GM19468 (cell line): ENCODE measurements at regions not wholly inside any gene's neighbourhood (a gene's known extent, or its start where the extent isn't known, plus 50 kb on each side); places are given as distances from the start of the nearest gene placed in this dataset.

Source experiments
- ATAC-seq: cut with Tn5 transposase; IDR thresholded peaks from one replicate; pipeline ENCODE4 v1.9.1; 2021; ENCODE audit warnings: mild to moderate bottlenecking, moderate library complexity, moderate number of reproducible peaks; ENCODE audit not compliant: unreplicated experiment; ENCODE audit errors: extremely low read depth

- no peak for ATAC-seq
These were observed 64.2 kb upstream of the BCAT1 start for GRCh38 chr12:25013061-25013460.

GRCh38 chr12:25009496-25010092 is 60.7 kb upstream of the BCAT1 start:
- no peak for ATAC-seq

- peak; percentile 48 for ATAC-seq
These were observed 56.5 kb upstream of the BCAT1 start for GRCh38 chr12:25005376-25005775.

- no peak for ATAC-seq
These were observed 55.5 kb upstream of the BCAT1 start for GRCh38 chr12:25004447-25004846.

GRCh38 chr12:25001311-25001710 is 52.4 kb upstream of the BCAT1 start:
- ATAC-seq, result no peak
